Endothelial cell of umbilical vein (primary cell): ENCODE measurements at regions not wholly inside any gene's neighbourhood (a gene's known extent, or its start where the extent isn't known, plus 50 kb on each side); places are given as distances from the start of the nearest gene placed in this dataset.

Source experiments
- BruUV-seq: library from RNA; stranded (reverse); fragments of 400-500 nt; replicated peaks from 2 replicates; lab custom pipeline; 2021; lab: Mats Ljungman, UMichigan
- CTCF ChIA-PET: fragments of 300-600, 350-600 bp; sonication (Branson Sonifier 250); formaldehyde crosslinking; loops from one replicate; lab custom pipeline; 2021; ENCODE audit warnings: antibody characterized with exemption, inconsistent platforms; lab: Charles Lee
- POLR2A ChIA-PET: fragments of 300-600, 350-600 bp; sonication (Branson Sonifier 250); formaldehyde crosslinking; loops from one replicate; lab custom pipeline; 2021; ENCODE audit warnings: antibody characterized with exemption, inconsistent platforms; lab: Charles Lee
- DNase-seq: peaks from one replicate; pipeline ENCODE4 v3.0.0-alpha.2; 2011; ENCODE audit warnings: low read depth, low spot score
- FAIRE-seq: peaks from 2 replicates; lab custom pipeline; 2011; peaks lifted over from hg19 to GRCh38; lab: Jason Lieb, UNC
- H2AFZ ChIP-seq: 2 replicates; pipeline ENCODE4 v1.6.0; 2012; ENCODE audit warnings: low read depth, low read length, control low read depth, inconsistent platforms
- H3K27ac ChIP-seq: 2 replicates; pipeline ENCODE4 v1.5.1; 2011; ENCODE audit warnings: low read depth, mild to moderate bottlenecking, control low read depth, low read length, moderate library complexity; ENCODE audit not compliant: insufficient read depth
- H3K27me3 ChIP-seq, 2 experiments: 2 replicates each; pipeline versions ENCODE4 v1.6.0 to v1.6.1; 2011; ENCODE audit warnings: low read length in 2 of 2, mixed read lengths in 1 of 2; ENCODE audit not compliant: control insufficient read depth in 2 of 2, insufficient read depth in 2 of 2
- H3K36me3 ChIP-seq, 2 experiments: 2 replicates in 1 of 2; 3 replicates in 1 of 2; pipeline ENCODE4 v1.5.1; 2011; ENCODE audit warnings: low read length in 2 of 2, mild to moderate bottlenecking in 1 of 2, moderate library complexity in 1 of 2; ENCODE audit not compliant: control insufficient read depth in 2 of 2, insufficient read depth in 2 of 2; ENCODE audit errors: extremely low read depth in 1 of 2
- H3K4me1 ChIP-seq: 3 replicates; pipeline ENCODE4 v1.5.1; 2011; ENCODE audit warnings: mild to moderate bottlenecking, low read length; ENCODE audit not compliant: control insufficient read depth, insufficient read depth; ENCODE audit errors: extremely low read depth
- H3K4me2 ChIP-seq: 2 replicates; pipeline ENCODE4 v1.6.1; 2011; ENCODE audit warnings: low read length, control low read depth, mixed read lengths; ENCODE audit not compliant: insufficient read depth
- H3K4me3 ChIP-seq, 3 experiments: fragments of 200-600 bp in 1 of 3; sonication (generic), shearing (Covaris generic) in 1 of 3; replicated peaks in 1 of 3; 2 replicates each; pipeline ENCODE4 v1.5.1; 2011 to 2016; ENCODE audit warnings: control low read depth in 3 of 3, low read length in 3 of 3, mild to moderate bottlenecking in 2 of 3, inconsistent platforms in 1 of 3, low read depth in 1 of 3, moderate library complexity in 1 of 3; ENCODE audit not compliant: insufficient read depth in 1 of 3
- H3K79me2 ChIP-seq: 2 replicates; pipeline ENCODE4 v1.6.0; 2012; ENCODE audit warnings: low read length, inconsistent platforms; ENCODE audit not compliant: control insufficient read depth, insufficient read depth
- H3K9ac ChIP-seq: replicated peaks from 2 replicates; pipeline ENCODE3; 2011; ENCODE audit warnings: low read length, control low read depth; ENCODE audit not compliant: insufficient read depth; ENCODE audit errors: extremely low read depth
- H3K9me1 ChIP-seq: replicated peaks from 3 replicates; pipeline ENCODE4 v1.6.0; 2011; ENCODE audit warnings: mild to moderate bottlenecking, low read length; ENCODE audit not compliant: control insufficient read depth, insufficient read depth; ENCODE audit errors: extremely low read depth
- H3K9me3 ChIP-seq: replicated peaks from 2 replicates; pipeline ENCODE4 v1.5.1; 2012; ENCODE audit warnings: low read length, inconsistent platforms; ENCODE audit not compliant: control insufficient read depth, insufficient read depth
- H4K20me1 ChIP-seq: replicated peaks from 2 replicates; pipeline ENCODE3; 2011; ENCODE audit warnings: mild to moderate bottlenecking, low read length; ENCODE audit not compliant: control insufficient read depth, insufficient read depth; ENCODE audit errors: extremely low read depth
- CTCF ChIP-seq, 2 donors: IDR thresholded peaks; 1 replicate in 1 of 2; 2 replicates in 1 of 2; pipeline ENCODE4 v1.5.1; 2011; ENCODE audit warnings: low read length in 2 of 2, mild to moderate bottlenecking in 2 of 2, moderate library complexity in 2 of 2, control low read depth in 1 of 2, inconsistent platforms in 1 of 2, low read depth in 1 of 2; ENCODE audit not compliant: insufficient read depth in 1 of 2; ENCODE audit errors: extremely low read depth in 1 of 2
- EZH2 ChIP-seq: IDR thresholded peaks from 2 replicates; pipeline ENCODE4 v1.6.1; 2012; ENCODE audit warnings: borderline replicate concordance, low read depth, mild to moderate bottlenecking, moderate library complexity, low read length, inconsistent platforms; ENCODE audit not compliant: severe bottlenecking
- FOS ChIP-seq: IDR thresholded peaks from 2 replicates; pipeline ENCODE4 v1.6.1; 2011; ENCODE audit warnings: mild to moderate bottlenecking, low read length, moderate library complexity, borderline replicate concordance; ENCODE audit not compliant: insufficient read depth
- GATA2 ChIP-seq: IDR thresholded peaks from 2 replicates; pipeline ENCODE4 v1.7.0; 2011; ENCODE audit warnings: low read depth, mild to moderate bottlenecking, moderate library complexity, mixed read lengths, low read length; ENCODE audit not compliant: insufficient read length, insufficient read depth
- JUN ChIP-seq: IDR thresholded peaks from 2 replicates; pipeline ENCODE4 v1.6.1; 2011; ENCODE audit warnings: borderline replicate concordance, low read depth; ENCODE audit not compliant: insufficient read length, insufficient read depth
- MAX ChIP-seq: IDR thresholded peaks from 2 replicates; pipeline ENCODE4 v1.6.1; 2011; ENCODE audit not compliant: insufficient read depth, insufficient read length
- MYC ChIP-seq: IDR thresholded peaks from one replicate; pipeline ENCODE4 v1.6.1; 2011; ENCODE audit warnings: mild to moderate bottlenecking, low read depth, low read length
- POLR2A ChIP-seq: IDR thresholded peaks from 2 replicates; pipeline ENCODE4 v1.6.1; 2012; ENCODE audit warnings: low read depth, mild to moderate bottlenecking, control low read depth, low read length
- POLR2AphosphoS5 ChIP-seq: IDR thresholded peaks from 2 replicates; pipeline ENCODE4 v1.6.1; 2012; ENCODE audit warnings: low read depth, mild to moderate bottlenecking, control low read depth, low read length, moderate library complexity; ENCODE audit not compliant: insufficient read depth
- dilution Hi-C: fragments of 300-500 bp; cut with MboI; formaldehyde crosslinking; loops from one replicate; pipeline ENCODE4 v1.15.0; 2019; ENCODE audit warnings: low sequenced_read_pairs; ENCODE audit not compliant: extremely low pct_ligation_motif_present
- intact Hi-C: fragments of 100-400 bp; cut with micrococcal nuclease; formaldehyde crosslinking; loops from one replicate; pipeline ENCODE4 v1.10.0; 2022

- Histone ChIP-seq H4K20me1 (no peaks in the 10 kb centered on the region), H3K9ac (no peak overlapping the region), H3K9me1 (no peaks in the 10 kb centered on the region), H3K4me2 (no peak overlapping the region), H3K9me3 (peaks cover 3% of the 10 kb centered on the region), H2AFZ (no peak overlapping the region), H3K27me3 (no peaks in the 10 kb centered on the region), H3K79me2 (no peaks in the 10 kb centered on the region), H3K4me1 (no peaks in the 10 kb centered on the region), H3K27ac (no peak overlapping the region), H3K4me3 (no peak overlapping the region), H3K36me3 (no peaks in the 10 kb centered on the region)
- BruUV-seq, result no TSS peak
- POLR2A ChIA-PET, result no interaction called here
- DNase-seq (no peak), FAIRE-seq (no peak)
- TF ChIP-seq CTCF (IDR thresholded peaks at IDR 0.05; ENCODE audit: extremely low read depth in 1 of 2, insufficient read depth in 1 of 2, low read depth in 1 of 2, low read length in 2 of 2) (no peak), MYC (no peak), POLR2A (no peak), GATA2 (no peak), JUN (no peak), FOS (no peak), EZH2 (no peak), POLR2AphosphoS5 (no peak), MAX (no peak)
- CTCF ChIA-PET, result no interaction called here
- intact Hi-C loops (no loop called here), dilution Hi-C loops (no loop called here)
These were observed 1063.1 kb downstream of the NTRK3 start for GRCh38 chr15:87193481-87193880.
